Peyer's patch (tissue), 4 donors: ENCODE measurements at regions not wholly inside any gene's neighbourhood (a gene's known extent, or its start where the extent isn't known, plus 50 kb on each side); places are given as distances from the start of the nearest gene placed in this dataset.

Source experiments
- CTCF ChIP-seq, 6 experiments: fragments of 450-650 bp in 4 of 6; fragments of 200-600 bp in 2 of 6; sonication (generic) in 1 of 6; IDR thresholded peaks; one replicate each; pipeline ENCODE4 v1.5.1; 2017 to 2019; ENCODE audit warnings: antibody characterized with exemption in 6 of 6, mild to moderate bottlenecking in 3 of 6, moderate library complexity in 1 of 6
- POLR2A ChIP-seq, 2 donors: fragments of 450-650 bp; IDR thresholded peaks; one replicate each; pipeline ENCODE4 v1.5.1; 2017; ENCODE audit warnings: antibody characterized with exemption in 2 of 2, mild to moderate bottlenecking in 2 of 2, moderate library complexity in 2 of 2

GRCh38 chr7:84824057-84824651 is 362.7 kb downstream of the SEMA3D start:
- no peak for TF ChIP-seq CTCF (IDR thresholded peaks at IDR 0.05)
- TF ChIP-seq POLR2A (IDR thresholded peaks at IDR 0.05), result no peak
